Gastroesophageal sphincter (tissue), 4 donors: ENCODE measurements at regions not wholly inside any gene's neighbourhood (a gene's known extent, or its start where the extent isn't known, plus 50 kb on each side); places are given as distances from the start of the nearest gene placed in this dataset.

Experiments used
- ATAC-seq: fragments of 150-250 bp; one replicate; pipeline ENCODE4 v1.9.1; 2016; ENCODE audit warnings: mild to moderate bottlenecking, moderate library complexity
- H3K27ac ChIP-seq, 4 donors: fragments of 200-600 bp; sonication (generic) in 3 of 4; 1 replicate in 3 of 4; 2 replicates in 1 of 4; pipeline ENCODE4 v1.5.1; 2016 to 2019
- H3K27me3 ChIP-seq: fragments of 200-600 bp; sonication (generic); one replicate; pipeline ENCODE4 v1.5.1; 2019
- H3K36me3 ChIP-seq, 2 donors: fragments of 200-600 bp; sonication (generic); one replicate each; pipeline ENCODE4 v1.5.1; 2019; ENCODE audit warnings: control low read depth in 1 of 2
- H3K4me1 ChIP-seq, 3 donors: fragments of 200-600 bp; sonication (generic); 1 replicate in 2 of 3; 2 replicates in 1 of 3; pipeline ENCODE4 v1.5.1; 2016 to 2019; ENCODE audit warnings: control low read depth in 2 of 3
- H3K4me3 ChIP-seq, 2 donors: fragments of 200-600 bp; sonication (generic); one replicate each; pipeline ENCODE4 v1.5.1; 2019; ENCODE audit warnings: mild to moderate bottlenecking in 1 of 2, moderate library complexity in 1 of 2
- H3K9me3 ChIP-seq, 3 donors: fragments of 200-600 bp; sonication (generic); one replicate each; pipeline ENCODE4 v1.5.1; 2017 to 2019; ENCODE audit warnings: control low read depth in 2 of 3
- EP300 ChIP-seq: sonication (generic); formaldehyde crosslinking; IDR thresholded peaks from one replicate; pipeline ENCODE4 v1.6.1; 2017; ENCODE audit warnings: antibody characterized with exemption, mild to moderate bottlenecking
- POLR2A ChIP-seq, 2 donors: fragments of 450-650 bp; IDR thresholded peaks; one replicate each; pipeline ENCODE4 v1.6.1; 2017; ENCODE audit warnings: antibody characterized with exemption in 2 of 2, mild to moderate bottlenecking in 2 of 2, moderate library complexity in 1 of 2
- POLR2AphosphoS5 ChIP-seq: sonication (generic); formaldehyde crosslinking; IDR thresholded peaks from one replicate; pipeline ENCODE4 v1.6.1; 2017; ENCODE audit warnings: antibody characterized with exemption
- whole genome bisulfite sequencing, 2 donors: methylation state at CpG; one replicate each; pipeline ENCODE4 v1.1.5; 2018; ENCODE audit warnings: low coverage in 1 of 2; 5-methylcytosine and 5-hydroxymethylcytosine counted together
- TF ChIP-seq, protein P1 (sequence below), 4 experiments: fragments of 200-600 bp in 2 of 4; fragments of 450-650 bp in 2 of 4; sonication (generic) in 1 of 4; IDR thresholded peaks; one replicate each; pipeline ENCODE4 v1.5.1; 2017 to 2019; ENCODE audit warnings: antibody characterized with exemption in 4 of 4, mild to moderate bottlenecking in 2 of 4, moderate library complexity in 2 of 4

DNA sequence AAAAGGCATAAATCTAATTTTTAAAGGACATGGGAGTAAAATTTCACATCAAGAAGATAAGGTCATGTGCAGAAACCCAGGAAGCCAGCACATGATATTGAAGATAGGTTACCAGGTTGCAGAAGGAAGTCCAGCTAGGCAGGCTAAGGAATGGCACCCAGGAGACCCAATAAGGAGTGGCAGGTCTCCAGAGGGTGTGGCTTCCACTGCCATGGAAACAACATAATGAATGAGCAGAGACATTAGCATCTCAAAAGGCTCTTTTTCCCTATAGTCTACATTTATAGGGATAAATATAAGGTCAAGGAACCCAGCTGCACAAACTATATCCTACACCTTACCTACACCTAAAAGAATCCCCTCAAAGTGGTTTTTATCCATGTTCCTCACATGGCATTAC is 275.9 kb downstream of the RPS29 start:
- TF ChIP-seq EP300 (no peak), POLR2AphosphoS5 (no peak), POLR2A (IDR thresholded peaks at IDR 0.05) (no peak)
- H3K27me3 ChIP-seq = no peaks in the 10 kb centered on the region
- no peaks in the 10 kb centered on the region for H3K4me1 ChIP-seq
- H3K36me3 ChIP-seq = no peaks in the 10 kb centered on the region
- H3K27ac ChIP-seq = no peak overlapping the region
- ATAC-seq = no peak
- H3K9me3 ChIP-seq = no peaks in the 10 kb centered on the region
- H3K4me3 ChIP-seq = no peak overlapping the region

DNA sequence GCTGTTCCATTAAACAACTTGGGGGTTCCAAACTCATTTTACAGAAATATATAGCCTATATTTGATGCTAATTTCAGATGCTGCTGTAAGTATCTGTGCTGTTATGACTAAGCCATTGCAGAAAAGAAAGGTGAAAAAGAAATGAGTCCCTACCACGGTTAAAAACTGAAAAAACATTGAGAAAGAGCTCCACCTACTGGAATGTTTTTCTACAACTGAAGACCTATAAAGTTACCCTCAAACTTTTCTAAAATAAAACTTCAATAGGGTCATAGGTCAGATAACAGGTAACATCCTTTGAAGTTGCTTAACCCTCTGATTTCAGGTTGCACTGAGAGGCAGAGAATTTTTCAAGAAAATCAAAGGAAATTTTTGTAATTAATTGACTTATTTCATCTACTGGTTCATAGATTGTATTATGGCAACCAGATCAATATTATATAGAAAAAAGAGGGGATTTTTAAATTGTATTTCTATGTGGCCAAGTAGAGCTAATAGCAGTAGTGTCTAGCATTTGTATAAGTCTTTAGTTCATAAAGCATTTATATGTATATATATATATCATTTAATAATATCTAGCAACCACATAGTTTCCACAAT is 279.9 kb downstream of the RPS29 start:
- no peak overlapping the region for H3K27ac ChIP-seq
- WGBS, 2 donors = 0% methylated on average over 1 of the region's 1 CpG
- no peaks in the 10 kb centered on the region for H3K27me3 ChIP-seq
- H3K9me3 ChIP-seq = no peaks in the 10 kb centered on the region
- H3K36me3 ChIP-seq = no peaks in the 10 kb centered on the region
- no peak for ATAC-seq
- H3K4me3 ChIP-seq = no peak overlapping the region
- TF ChIP-seq, protein P1, sequence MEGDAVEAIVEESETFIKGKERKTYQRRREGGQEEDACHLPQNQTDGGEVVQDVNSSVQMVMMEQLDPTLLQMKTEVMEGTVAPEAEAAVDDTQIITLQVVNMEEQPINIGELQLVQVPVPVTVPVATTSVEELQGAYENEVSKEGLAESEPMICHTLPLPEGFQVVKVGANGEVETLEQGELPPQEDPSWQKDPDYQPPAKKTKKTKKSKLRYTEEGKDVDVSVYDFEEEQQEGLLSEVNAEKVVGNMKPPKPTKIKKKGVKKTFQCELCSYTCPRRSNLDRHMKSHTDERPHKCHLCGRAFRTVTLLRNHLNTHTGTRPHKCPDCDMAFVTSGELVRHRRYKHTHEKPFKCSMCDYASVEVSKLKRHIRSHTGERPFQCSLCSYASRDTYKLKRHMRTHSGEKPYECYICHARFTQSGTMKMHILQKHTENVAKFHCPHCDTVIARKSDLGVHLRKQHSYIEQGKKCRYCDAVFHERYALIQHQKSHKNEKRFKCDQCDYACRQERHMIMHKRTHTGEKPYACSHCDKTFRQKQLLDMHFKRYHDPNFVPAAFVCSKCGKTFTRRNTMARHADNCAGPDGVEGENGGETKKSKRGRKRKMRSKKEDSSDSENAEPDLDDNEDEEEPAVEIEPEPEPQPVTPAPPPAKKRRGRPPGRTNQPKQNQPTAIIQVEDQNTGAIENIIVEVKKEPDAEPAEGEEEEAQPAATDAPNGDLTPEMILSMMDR (IDR thresholded peaks at IDR 0.05) = peak; percentile 25 to 45 (median 31)
- TF ChIP-seq POLR2AphosphoS5 (no peak), EP300 (no peak)
- H3K4me1 ChIP-seq = no peaks in the 10 kb centered on the region

DNA sequence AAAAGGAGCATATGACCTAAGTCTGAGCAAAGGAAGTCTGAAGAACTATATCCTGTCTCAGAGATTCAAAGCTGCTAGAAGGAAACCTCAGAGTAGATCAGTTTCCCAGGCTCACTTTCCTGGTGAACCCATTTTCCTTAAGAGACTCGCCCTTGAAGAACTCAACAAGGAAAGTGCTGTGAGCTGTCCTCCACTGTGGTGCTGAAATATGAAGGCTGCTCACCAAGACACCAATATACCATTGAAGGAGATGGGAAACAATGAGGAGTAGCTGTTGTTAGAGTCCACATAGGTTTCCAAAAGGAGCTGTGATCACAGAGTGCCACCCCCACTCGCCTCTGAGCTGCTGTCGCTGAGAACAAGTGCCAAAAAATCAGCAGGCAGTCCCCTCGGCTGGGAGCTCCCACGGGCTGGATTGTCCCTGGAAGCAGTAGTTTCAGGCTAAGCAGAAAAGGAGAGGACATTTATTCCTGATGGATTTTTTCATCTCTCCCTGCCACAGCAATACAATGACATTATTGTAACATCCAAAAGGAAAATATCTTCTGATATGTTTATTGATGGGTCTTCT is 282.1 kb downstream of the RPS29 start:
- no peaks in the 10 kb centered on the region for H3K27me3 ChIP-seq
- no peaks in the 10 kb centered on the region for H3K9me3 ChIP-seq
- no peaks in the 10 kb centered on the region for H3K4me1 ChIP-seq
- WGBS, 2 donors = 0 to 21% methylated on average over 1 to 5 of the region's 5 CpGs
- H3K4me3 ChIP-seq = no peak overlapping the region
- no peak for TF ChIP-seq POLR2A (IDR thresholded peaks at IDR 0.05)
- TF ChIP-seq, protein P1 (IDR thresholded peaks at IDR 0.05) = no peak
- H3K36me3 ChIP-seq = no peaks in the 10 kb centered on the region
- ATAC-seq = no peak
- H3K27ac ChIP-seq = no peak overlapping the region

DNA sequence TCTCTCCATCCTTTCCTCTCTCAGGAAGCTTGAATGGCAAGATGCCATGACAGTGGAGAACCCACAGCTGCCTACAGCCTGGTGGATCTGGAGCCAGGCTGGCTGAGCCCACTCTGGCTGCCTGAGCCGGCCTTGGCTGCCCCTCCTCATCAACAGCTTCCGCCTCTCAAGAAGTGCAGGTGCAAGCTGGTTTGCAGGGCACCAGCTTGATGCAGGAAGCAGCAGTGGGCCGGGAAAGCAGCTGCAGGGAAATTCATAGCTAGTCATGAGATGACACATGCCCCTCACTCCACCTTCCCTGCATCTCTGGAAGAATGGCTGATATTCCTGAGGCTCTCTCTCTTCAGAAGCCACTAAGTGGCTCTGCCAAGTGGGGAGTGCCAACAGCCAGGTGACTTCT is 289.1 kb downstream of the RPS29 start:
- TF ChIP-seq POLR2AphosphoS5 = no peak
- no CpG with 5 or more reads among the region's 3 CpGs for WGBS, 2 donors
- no peaks in the 10 kb centered on the region for H3K4me1 ChIP-seq
- H3K9me3 ChIP-seq = no peaks in the 10 kb centered on the region
- no peak overlapping the region for H3K4me3 ChIP-seq
- H3K36me3 ChIP-seq = no peaks in the 10 kb centered on the region
- H3K27ac ChIP-seq = no peak overlapping the region
- H3K27me3 ChIP-seq = no peaks in the 10 kb centered on the region
- ATAC-seq = no peak

DNA sequence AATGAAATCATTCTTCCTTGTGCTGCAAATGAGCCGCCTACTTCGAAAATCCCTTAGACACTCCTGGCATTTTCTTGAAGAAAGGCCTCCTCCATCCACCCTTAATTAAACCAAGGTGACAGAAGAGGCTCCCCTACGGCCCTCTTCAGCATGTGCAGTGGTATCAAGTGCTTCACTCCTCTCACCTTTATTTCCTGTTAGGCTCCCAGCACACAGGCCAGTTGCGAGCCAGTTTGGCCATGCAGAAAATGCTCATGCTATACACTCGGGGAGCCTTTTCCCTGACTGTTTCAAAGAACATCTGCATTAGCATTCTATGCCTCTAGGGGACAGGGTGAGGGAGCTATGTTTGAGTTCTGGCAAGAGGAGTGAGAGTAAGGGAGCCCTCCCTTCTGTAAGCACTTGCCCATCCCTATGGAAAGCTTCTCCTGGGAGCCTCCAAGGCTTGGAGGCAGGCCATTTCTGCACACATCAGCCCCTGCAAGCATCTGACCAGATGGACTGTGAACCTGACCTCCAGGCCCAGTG is 291.5 kb downstream of the RPS29 start:
- Histone ChIP-seq H3K27me3 (no peaks in the 10 kb centered on the region), H3K27ac (no peak overlapping the region), H3K9me3 (no peaks in the 10 kb centered on the region), H3K4me1 (no peaks in the 10 kb centered on the region), H3K4me3 (no peak overlapping the region), H3K36me3 (no peaks in the 10 kb centered on the region)
- no peak for ATAC-seq
- no peak for TF ChIP-seq POLR2AphosphoS5
- TF ChIP-seq, protein P1 (IDR thresholded peaks at IDR 0.05) = no peak
- no peak for TF ChIP-seq POLR2A (IDR thresholded peaks at IDR 0.05)
- no peak for TF ChIP-seq EP300
- 69 to 70% methylated on average over 4 to 5 of the region's 5 CpGs for WGBS, 2 donors

DNA sequence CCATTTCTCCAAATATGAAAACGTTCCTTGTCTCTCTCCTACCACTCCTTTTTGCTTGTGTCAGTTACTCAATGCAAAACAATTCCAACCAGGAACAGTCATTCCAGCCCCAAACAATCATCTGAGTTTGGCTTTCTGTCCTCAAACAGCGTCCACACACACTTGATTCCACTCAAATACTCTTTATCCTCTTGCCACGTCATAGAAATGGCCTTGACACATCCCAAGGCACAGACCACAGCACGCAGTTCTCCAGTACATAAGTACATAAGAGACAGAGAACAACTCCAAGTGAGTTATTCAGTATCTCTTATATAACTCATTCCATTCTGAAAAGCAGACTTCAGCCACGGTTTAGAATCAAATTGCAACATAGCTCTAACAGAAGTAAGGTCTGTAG is 299.2 kb downstream of the RPS29 start:
- Histone ChIP-seq H3K36me3 (no peaks in the 10 kb centered on the region), H3K9me3 (no peaks in the 10 kb centered on the region), H3K27ac (no peak overlapping the region), H3K27me3 (no peaks in the 10 kb centered on the region), H3K4me3 (no peak overlapping the region), H3K4me1 (no peaks in the 10 kb centered on the region)
- no peak for ATAC-seq
- WGBS, 2 donors = 58 to 66% methylated on average over 4 to 5 of the region's 5 CpGs
- TF ChIP-seq EP300 = no peak
- TF ChIP-seq POLR2A (IDR thresholded peaks at IDR 0.05) = no peak
- TF ChIP-seq, protein P1 (IDR thresholded peaks at IDR 0.05) = no peak
- TF ChIP-seq POLR2AphosphoS5 = no peak
